T47D (cell line): ENCODE measurements at regions not wholly inside any gene's neighbourhood (a gene's known extent, or its start where the extent isn't known, plus 50 kb on each side); places are given as distances from the start of the nearest gene placed in this dataset.

Experiments used
- DNase-seq, 2 experiments: peaks; one replicate each; pipeline versions ENCODE4 v3.0.0 to v3.0.0-alpha.2; 2011 to 2012; ENCODE audit warnings: low read depth in 1 of 2, low spot score in 1 of 2
- JUND ChIP-seq: IDR thresholded peaks from 2 replicates; pipeline ENCODE4 v1.6.1; 2012; ENCODE audit warnings: low read depth
- in situ Hi-C: cut with HindIII; loops from 2 replicates; pipeline ENCODE4 v1.10.0; 2016; ENCODE audit warnings: low sequenced_read_pairs, low pct_unique_long_range_greater_than_20kb

DNA sequence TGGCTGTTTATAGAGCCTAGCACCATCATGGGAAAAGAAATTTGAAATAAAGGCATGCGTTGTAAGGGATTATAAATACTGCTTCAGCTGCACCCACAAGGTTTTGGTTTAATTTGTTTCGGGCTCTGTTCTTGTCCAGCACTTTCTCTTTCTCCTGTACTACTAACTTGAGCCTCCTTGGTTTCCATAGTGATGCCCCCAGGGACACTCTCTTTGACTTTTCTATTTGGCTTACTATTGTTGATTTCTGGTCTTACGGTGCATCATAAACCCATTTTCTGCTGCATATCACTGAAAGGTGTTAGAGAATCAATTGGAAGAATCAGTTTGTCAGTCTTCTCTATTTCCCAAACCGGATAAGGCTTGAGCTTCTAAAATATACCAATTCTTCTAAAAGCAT, 1674.3 kb upstream of the RAG2 start:
- TF ChIP-seq JUND = no peak

DNA sequence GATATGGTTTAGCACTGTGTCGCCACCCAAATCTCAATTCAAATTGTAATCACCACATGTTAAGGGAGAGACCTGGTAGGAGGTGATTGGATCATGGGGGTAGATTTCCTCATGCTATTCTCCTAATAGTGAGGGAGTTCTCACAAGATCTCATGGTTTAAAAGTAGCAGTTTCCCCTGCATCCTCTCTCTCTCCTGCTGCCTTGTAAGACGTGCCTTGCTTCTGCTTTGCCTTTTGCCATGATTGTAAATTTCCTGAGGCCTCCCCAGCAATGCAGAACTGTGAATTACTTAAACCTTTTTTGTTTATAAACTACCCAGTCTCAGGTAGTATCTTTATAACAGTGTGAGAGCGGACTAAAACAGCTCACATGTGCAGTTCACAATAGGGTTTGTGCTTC, 1668.7 kb upstream of the RAG2 start:
- in situ Hi-C loops = no loop called here
- DNase-seq = no peak
- no peak for TF ChIP-seq JUND

More for the DNA sequence above, 1674.3 kb upstream of the RAG2 start:
- no peak for DNase-seq
- in situ Hi-C loops = no loop called here

DNA sequence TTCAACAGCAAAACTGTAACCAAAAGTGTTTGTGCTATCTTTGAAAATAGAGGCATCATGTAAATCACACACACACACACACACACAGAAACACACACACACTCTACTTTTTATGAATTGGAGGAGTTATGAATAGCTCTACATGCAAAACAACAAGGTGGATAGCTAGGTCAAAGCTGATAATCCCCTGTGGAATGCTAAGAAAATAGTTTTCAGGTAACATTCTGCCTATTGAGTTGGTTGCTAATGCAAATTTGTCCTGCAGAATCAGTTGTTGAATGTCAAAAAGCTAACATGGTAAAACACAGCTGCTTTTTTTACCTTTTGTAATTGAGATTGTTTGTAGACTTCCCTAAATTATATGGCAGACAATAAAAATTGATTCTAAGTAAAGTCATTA, 1658.4 kb upstream of the RAG2 start:
- no peak for TF ChIP-seq JUND
- in situ Hi-C loops = no loop called here
- no peak for DNase-seq

DNA sequence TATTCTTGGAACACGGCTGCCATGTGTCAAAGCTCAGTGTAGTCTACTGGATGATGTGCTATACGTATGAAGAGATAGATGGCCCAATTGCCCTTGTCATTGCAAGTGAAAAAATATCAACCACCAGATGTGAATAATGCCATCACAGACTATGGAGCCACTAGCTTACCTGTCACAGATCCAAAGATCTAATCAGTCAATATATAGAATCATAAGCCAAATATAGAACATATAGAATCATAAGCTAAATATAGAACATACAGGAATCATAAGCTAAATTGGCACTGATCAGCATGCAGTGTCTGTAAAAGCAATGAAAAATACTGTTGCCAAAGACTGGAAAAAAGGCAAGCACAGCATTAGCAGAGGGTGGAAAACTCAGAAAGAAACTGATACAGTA, 1656.9 kb upstream of the RAG2 start:
- no peak for TF ChIP-seq JUND
- in situ Hi-C loops = no loop called here
- no peak for DNase-seq

- in situ Hi-C loops = no loop called here
- TF ChIP-seq JUND = no peak
- DNase-seq = no peak
Measured at GRCh38 chr11:38252620-38253019, 1654.6 kb upstream of the RAG2 start.

DNA sequence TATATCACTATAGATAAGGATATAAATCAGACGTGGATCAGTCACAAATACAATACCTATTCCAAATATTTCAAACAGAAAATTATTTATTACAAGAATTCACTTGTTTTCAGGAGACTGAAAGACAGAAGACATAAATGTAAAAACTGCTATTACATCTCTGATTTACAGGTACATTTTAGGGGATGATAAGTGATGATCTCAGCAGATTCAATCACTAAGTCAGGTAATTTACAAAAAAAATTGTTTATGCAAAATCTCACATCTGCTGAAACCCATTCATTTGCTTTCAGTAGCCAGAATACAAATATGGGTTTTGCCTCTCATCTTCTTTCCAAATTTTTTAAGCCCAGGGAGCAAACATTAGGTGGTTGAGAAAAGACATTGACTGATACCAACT, 1648.4 kb upstream of the RAG2 start:
- no peak for DNase-seq
- TF ChIP-seq JUND = no peak
- in situ Hi-C loops = no loop called here

DNA sequence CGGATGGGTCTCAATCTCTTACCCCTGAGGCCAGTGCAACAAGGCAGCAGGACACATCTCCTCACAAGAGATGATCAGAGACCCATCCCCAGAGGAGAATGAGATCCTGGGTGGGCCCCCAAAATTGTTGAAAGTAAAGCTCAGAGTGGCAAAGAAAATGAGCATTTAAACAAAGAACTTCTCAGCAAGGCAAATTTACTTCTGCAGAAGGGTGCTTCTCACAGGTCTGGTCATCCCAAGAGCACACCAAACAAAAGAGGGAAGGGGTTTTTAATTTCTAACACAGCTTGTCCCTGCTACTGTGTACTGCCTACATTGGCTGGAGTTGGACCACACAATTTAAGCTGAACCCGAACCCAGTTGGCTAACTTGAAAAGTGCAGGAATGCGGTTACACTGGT, 1628.6 kb upstream of the RAG2 start:
- TF ChIP-seq JUND = no peak
- DNase-seq = peak in 1 of 2 experiments; percentile 21
- in situ Hi-C loops = no loop called here

DNA sequence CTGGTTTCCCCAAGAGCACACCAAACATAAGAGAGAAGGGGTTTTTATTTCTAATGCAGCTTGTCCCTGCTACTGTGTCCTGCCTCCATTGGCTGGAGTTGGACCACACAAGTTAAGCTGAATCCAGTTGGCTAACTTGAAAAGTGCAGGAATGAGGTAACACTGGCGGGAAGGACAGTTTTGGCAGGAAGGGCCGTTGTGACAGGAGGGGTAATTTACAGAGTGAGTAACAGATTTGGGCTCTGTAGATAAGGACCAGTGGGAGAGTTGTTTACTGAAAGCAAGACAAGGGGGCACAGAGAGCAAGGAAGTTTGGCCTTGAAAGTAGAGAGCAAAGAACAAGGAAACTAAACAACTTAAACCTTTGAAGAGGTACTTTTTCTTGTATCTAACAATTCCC, 1623.3 kb upstream of the RAG2 start:
- DNase-seq = no peak
- TF ChIP-seq JUND = no peak
- in situ Hi-C loops = no loop called here

GRCh38 chr11:38219636-38220035, 1621.6 kb upstream of the RAG2 start:
- no peak for DNase-seq
- TF ChIP-seq JUND = no peak
- in situ Hi-C loops = no loop called here

GRCh38 chr11:38208951-38209350, 1610.9 kb upstream of the RAG2 start:
- in situ Hi-C loops = no loop called here
- DNase-seq = no peak
- no peak for TF ChIP-seq JUND

GRCh38 chr11:38206663-38207062, 1608.6 kb upstream of the RAG2 start:
- TF ChIP-seq JUND = no peak
- in situ Hi-C loops = no loop called here
- no peak for DNase-seq

DNA sequence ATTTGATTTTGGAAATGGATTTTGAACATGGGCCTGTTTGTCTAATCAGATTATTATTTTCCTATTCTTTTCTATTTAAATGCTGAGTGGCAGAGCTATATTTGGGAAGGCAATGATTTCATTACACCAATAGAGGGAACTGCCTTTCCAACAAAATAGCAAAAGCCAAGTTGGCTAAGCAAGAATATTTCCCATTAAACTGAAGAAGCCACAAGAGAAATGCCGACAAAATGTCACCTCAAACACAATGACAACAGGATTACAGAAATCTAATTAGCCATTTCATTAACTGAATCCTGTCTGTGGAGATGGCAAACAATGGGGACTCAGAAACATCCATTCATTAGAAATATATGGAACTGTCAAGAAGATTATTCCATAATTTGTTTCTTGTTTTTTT, 1593.1 kb upstream of the RAG2 start:
- TF ChIP-seq JUND = no peak
- in situ Hi-C loops = no loop called here
- peak; percentile 26 to 43 for DNase-seq

GRCh38 chr11:38182126-38182866, 1584.3 kb upstream of the RAG2 start:
- in situ Hi-C loops = no loop called here
- DNase-seq = no peak
- no peak for TF ChIP-seq JUND
